BE2C (cell line): ENCODE measurements at regions not wholly inside any gene's neighbourhood (a gene's known extent, or its start where the extent isn't known, plus 50 kb on each side); places are given as distances from the start of the nearest gene placed in this dataset.

Experiments
- DNase-seq: peaks from one replicate; pipeline ENCODE4 v3.0.0-alpha.2; 2020
- H3K27me3 ChIP-seq: fragments of 250-450 bp; sonication (Bioruptor Pico); 2 replicates; pipeline ENCODE4 v1.5.1; 2020; ENCODE audit warnings: mild to moderate bottlenecking
- H3K36me3 ChIP-seq: fragments of 250-450 bp; sonication (Bioruptor Pico); 2 replicates; pipeline ENCODE4 v1.5.1; 2020; ENCODE audit warnings: mild to moderate bottlenecking
- H3K4me1 ChIP-seq: fragments of 250-450 bp; sonication (Bioruptor Pico); 2 replicates; pipeline ENCODE4 v1.5.1; 2020
- H3K4me3 ChIP-seq: 2 replicates; pipeline ENCODE4 v1.5.1; 2011; ENCODE audit warnings: low read depth, low read length
- H3K9me3 ChIP-seq: fragments of 250-450 bp; sonication (Bioruptor Pico); 2 replicates; pipeline ENCODE4 v1.5.1; 2020
- CTCF ChIP-seq: IDR thresholded peaks from 2 replicates; pipeline ENCODE4 v1.5.1; 2012; ENCODE audit warnings: mild to moderate bottlenecking, low read depth, low read length

- Histone ChIP-seq H3K9me3 (no peaks in the 10 kb centered on the region), H3K4me1 (no peaks in the 10 kb centered on the region), H3K36me3 (no peaks in the 10 kb centered on the region), H3K27me3 (no peaks in the 10 kb centered on the region), H3K4me3 (no peak overlapping the region)
- TF ChIP-seq CTCF = no peak
- DNase-seq = no peak
These were observed 162.0 kb upstream of the TRPC7 start for GRCh38 chr5:136527311-136527710.

- H3K9me3 ChIP-seq = no peaks in the 10 kb centered on the region
- no peak overlapping the region for H3K4me3 ChIP-seq
- H3K27me3 ChIP-seq = no peaks in the 10 kb centered on the region
- no peaks in the 10 kb centered on the region for H3K4me1 ChIP-seq
- DNase-seq = no peak
- no peak for TF ChIP-seq CTCF
- no peaks in the 10 kb centered on the region for H3K36me3 ChIP-seq
These were observed 161.4 kb upstream of the TRPC7 start for GRCh38 chr5:136526791-136527190.

- no peaks in the 10 kb centered on the region for H3K36me3 ChIP-seq
- no peak overlapping the region for H3K4me3 ChIP-seq
- no peaks in the 10 kb centered on the region for H3K4me1 ChIP-seq
- H3K27me3 ChIP-seq = no peaks in the 10 kb centered on the region
- no peaks in the 10 kb centered on the region for H3K9me3 ChIP-seq
- no peak for DNase-seq
- no peak for TF ChIP-seq CTCF
These were observed 160.7 kb upstream of the TRPC7 start for GRCh38 chr5:136526021-136526420.

GRCh38 chr5:136525597-136525996 is 160.3 kb upstream of the TRPC7 start:
- Histone ChIP-seq H3K4me1 (no peaks in the 10 kb centered on the region), H3K9me3 (no peaks in the 10 kb centered on the region), H3K36me3 (no peaks in the 10 kb centered on the region), H3K4me3 (no peak overlapping the region), H3K27me3 (no peaks in the 10 kb centered on the region)
- no peak for DNase-seq
- TF ChIP-seq CTCF = no peak

- H3K36me3 ChIP-seq = no peaks in the 10 kb centered on the region
- H3K4me1 ChIP-seq = no peaks in the 10 kb centered on the region
- no peak for TF ChIP-seq CTCF
- H3K4me3 ChIP-seq = no peak overlapping the region
- H3K9me3 ChIP-seq = no peaks in the 10 kb centered on the region
- no peak for DNase-seq
- no peaks in the 10 kb centered on the region for H3K27me3 ChIP-seq
These were observed 157.0 kb upstream of the TRPC7 start for GRCh38 chr5:136522217-136522956.

GRCh38 chr5:136521696-136522095 is 156.4 kb upstream of the TRPC7 start:
- Histone ChIP-seq H3K4me3 (no peak overlapping the region), H3K27me3 (no peaks in the 10 kb centered on the region), H3K4me1 (no peaks in the 10 kb centered on the region), H3K9me3 (no peaks in the 10 kb centered on the region), H3K36me3 (no peaks in the 10 kb centered on the region)
- no peak for DNase-seq
- TF ChIP-seq CTCF = no peak
